Endothelial cell of umbilical vein (primary cell): ENCODE measurements at regions not wholly inside any gene's neighbourhood (a gene's known extent, or its start where the extent isn't known, plus 50 kb on each side); places are given as distances from the start of the nearest gene placed in this dataset.

Source experiments
- CTCF ChIP-seq, 2 donors: IDR thresholded peaks; 1 replicate in 1 of 2; 2 replicates in 1 of 2; pipeline ENCODE4 v1.5.1; 2011; ENCODE audit warnings: low read length in 2 of 2, mild to moderate bottlenecking in 2 of 2, moderate library complexity in 2 of 2, control low read depth in 1 of 2, inconsistent platforms in 1 of 2, low read depth in 1 of 2; ENCODE audit not compliant: insufficient read depth in 1 of 2; ENCODE audit errors: extremely low read depth in 1 of 2
- EZH2 ChIP-seq: IDR thresholded peaks from 2 replicates; pipeline ENCODE4 v1.6.1; 2012; ENCODE audit warnings: borderline replicate concordance, low read depth, mild to moderate bottlenecking, moderate library complexity, low read length, inconsistent platforms; ENCODE audit not compliant: severe bottlenecking
- MAX ChIP-seq: IDR thresholded peaks from 2 replicates; pipeline ENCODE4 v1.6.1; 2011; ENCODE audit not compliant: insufficient read depth, insufficient read length
- MYC ChIP-seq: IDR thresholded peaks from one replicate; pipeline ENCODE4 v1.6.1; 2011; ENCODE audit warnings: mild to moderate bottlenecking, low read depth, low read length
- POLR2A ChIP-seq: IDR thresholded peaks from 2 replicates; pipeline ENCODE4 v1.6.1; 2012; ENCODE audit warnings: low read depth, mild to moderate bottlenecking, control low read depth, low read length
- POLR2AphosphoS5 ChIP-seq: IDR thresholded peaks from 2 replicates; pipeline ENCODE4 v1.6.1; 2012; ENCODE audit warnings: low read depth, mild to moderate bottlenecking, control low read depth, low read length, moderate library complexity; ENCODE audit not compliant: insufficient read depth

- TF ChIP-seq CTCF (IDR thresholded peaks at IDR 0.05; ENCODE audit: extremely low read depth in 1 of 2, insufficient read depth in 1 of 2, low read depth in 1 of 2, low read length in 2 of 2) (peak in 1 of 2 donors; percentile 4), POLR2A (no peak), POLR2AphosphoS5 (no peak), EZH2 (no peak), MAX (no peak), MYC (no peak)
These were observed 461.3 kb upstream of the FANCL start for GRCh38 chr2:58702302-58702885.
